ENCODE measurements at regions not wholly inside any gene's neighbourhood (a gene's known extent, or its start where the extent isn't known, plus 50 kb on each side); places are given as distances from the start of the nearest gene placed in this dataset.

DNA sequence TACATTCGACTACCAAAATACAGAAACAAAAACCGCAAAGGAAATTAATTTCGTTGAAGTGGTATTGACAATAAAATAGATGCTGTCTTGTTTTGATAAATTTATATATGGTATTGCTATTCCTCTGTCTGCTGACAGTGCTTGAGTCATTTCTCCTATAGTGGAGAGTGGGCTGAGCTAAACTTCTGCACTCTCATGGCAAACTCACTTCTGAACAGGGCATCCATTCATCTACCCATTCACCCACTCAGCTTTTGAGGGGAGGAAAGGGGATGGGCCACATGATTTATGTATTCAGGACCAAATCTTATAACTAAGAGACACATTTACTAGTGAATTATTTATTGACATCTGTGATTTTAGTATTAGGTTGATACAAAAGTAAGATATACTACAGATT is 137.6 kb upstream of the PLXNA4 start:
- DNase-seq (ENCODE audit: extremely low spot score) = no peak
- ChIA-PET CTCF (no interaction called here), POLR2A (no interaction called here)
- TF ChIP-seq ARNT (IDR thresholded peaks at IDR 0.05) (no peak), SUZ12 (IDR thresholded peaks at IDR 0.05) (no peak), FOXK2 (IDR thresholded peaks at IDR 0.05) (no peak), ZNF384 (IDR thresholded peaks at IDR 0.05) (no peak), LEF1 (IDR thresholded peaks at IDR 0.05; ENCODE audit: borderline replicate concordance) (no peak), FOXA1 (IDR thresholded peaks at IDR 0.05) (no peak), CTBP1 (IDR thresholded peaks at IDR 0.05; ENCODE audit: borderline replicate concordance) (no peak), BHLHE40 (IDR thresholded peaks at IDR 0.05; ENCODE audit: borderline replicate concordance) (no peak), FOXM1 (IDR thresholded peaks at IDR 0.05; ENCODE audit: borderline replicate concordance) (no peak), SP1 (IDR thresholded peaks at IDR 0.05) (no peak), HDGF (IDR thresholded peaks at IDR 0.05; ENCODE audit: borderline replicate concordance) (no peak), ELF4 (IDR thresholded peaks at IDR 0.05) (no peak), L3MBTL2 (conservative IDR thresholded peaks at IDR 0.05) (no peak), TARDBP (IDR thresholded peaks at IDR 0.05) (no peak), NFRKB (IDR thresholded peaks at IDR 0.05) (no peak)
- TF ChIP-seq, protein P1, sequence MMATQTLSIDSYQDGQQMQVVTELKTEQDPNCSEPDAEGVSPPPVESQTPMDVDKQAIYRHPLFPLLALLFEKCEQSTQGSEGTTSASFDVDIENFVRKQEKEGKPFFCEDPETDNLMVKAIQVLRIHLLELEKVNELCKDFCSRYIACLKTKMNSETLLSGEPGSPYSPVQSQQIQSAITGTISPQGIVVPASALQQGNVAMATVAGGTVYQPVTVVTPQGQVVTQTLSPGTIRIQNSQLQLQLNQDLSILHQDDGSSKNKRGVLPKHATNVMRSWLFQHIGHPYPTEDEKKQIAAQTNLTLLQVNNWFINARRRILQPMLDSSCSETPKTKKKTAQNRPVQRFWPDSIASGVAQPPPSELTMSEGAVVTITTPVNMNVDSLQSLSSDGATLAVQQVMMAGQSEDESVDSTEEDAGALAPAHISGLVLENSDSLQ (IDR thresholded peaks at IDR 0.05) = no peak

DNA sequence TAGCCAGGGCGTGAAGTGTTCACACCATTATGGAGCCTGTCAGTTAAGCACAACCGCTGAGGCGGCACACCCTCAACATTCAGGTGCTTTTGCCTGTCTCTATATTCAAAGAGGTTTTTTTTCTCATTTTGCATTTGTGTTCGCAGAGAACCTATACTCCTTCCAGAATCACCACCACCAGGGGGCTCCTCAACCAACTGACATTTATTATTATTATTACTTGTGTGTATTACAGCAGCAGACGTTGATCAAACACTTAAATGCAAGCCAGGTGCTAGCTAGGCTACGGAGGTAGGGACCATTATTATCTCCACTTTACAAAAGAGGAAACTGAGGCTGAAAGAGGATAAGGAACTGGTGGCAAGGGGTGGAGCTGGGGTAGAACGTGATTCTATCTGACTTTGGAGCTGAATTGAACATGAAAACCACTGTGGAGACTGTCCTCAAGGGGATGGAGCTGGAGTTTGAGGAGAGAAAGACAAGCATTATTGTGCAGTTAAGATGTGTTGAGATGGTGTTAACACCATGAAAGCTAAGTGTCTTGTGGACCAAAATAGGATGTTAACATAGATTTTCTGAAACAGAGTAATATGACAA is 133.8 kb upstream of the PLXNA4 start:
- POLR2A ChIA-PET = no interaction called here
- CTCF ChIA-PET = interaction anchor here (0.7 kb wide), 1 partner anchor 174 kb away, joined by 4 read pairs; no protein-coding TSS in a partner anchor
- TF ChIP-seq ZNF384 (IDR thresholded peaks at IDR 0.05) (no peak), NFRKB (IDR thresholded peaks at IDR 0.05) (no peak), SP1 (IDR thresholded peaks at IDR 0.05) (no peak), TARDBP (IDR thresholded peaks at IDR 0.05) (no peak), BHLHE40 (IDR thresholded peaks at IDR 0.05; ENCODE audit: borderline replicate concordance) (no peak), ARNT (IDR thresholded peaks at IDR 0.05) (no peak), FOXM1 (IDR thresholded peaks at IDR 0.05; ENCODE audit: borderline replicate concordance) (no peak), FOXA1 (IDR thresholded peaks at IDR 0.05) (no peak), CTBP1 (IDR thresholded peaks at IDR 0.05; ENCODE audit: borderline replicate concordance) (no peak), FOXK2 (IDR thresholded peaks at IDR 0.05) (no peak), SUZ12 (IDR thresholded peaks at IDR 0.05) (no peak), L3MBTL2 (conservative IDR thresholded peaks at IDR 0.05) (no peak), HDGF (IDR thresholded peaks at IDR 0.05; ENCODE audit: borderline replicate concordance) (no peak), ELF4 (IDR thresholded peaks at IDR 0.05) (no peak), LEF1 (IDR thresholded peaks at IDR 0.05; ENCODE audit: borderline replicate concordance) (no peak)
- TF ChIP-seq, protein P1 (IDR thresholded peaks at IDR 0.05) = no peak
- peak; percentile 27 for DNase-seq (ENCODE audit: extremely low spot score)

DNA sequence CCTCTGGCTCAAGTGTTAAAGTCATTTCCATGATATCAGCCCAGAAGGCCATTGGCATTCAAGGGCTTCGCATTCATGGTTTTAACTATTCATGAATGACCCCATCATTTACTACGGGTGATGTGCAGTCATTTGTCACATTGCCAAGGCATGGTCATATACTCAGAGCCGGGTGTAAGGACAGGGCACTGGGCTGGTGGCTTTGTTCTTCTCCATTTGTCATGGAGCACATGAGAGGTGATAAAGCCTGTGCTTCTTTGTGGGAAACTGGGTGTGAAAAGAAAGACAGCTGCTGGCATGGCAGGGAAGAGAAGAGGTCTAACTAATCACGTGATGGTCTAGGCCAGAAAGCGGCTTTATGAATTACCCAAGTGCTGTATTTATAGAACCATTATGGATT is 132.2 kb upstream of the PLXNA4 start:
- ChIA-PET CTCF (no interaction called here), POLR2A (no interaction called here)
- no peak for TF ChIP-seq ELF4 (IDR thresholded peaks at IDR 0.05)
- no peak for TF ChIP-seq FOXA1 (IDR thresholded peaks at IDR 0.05)
- TF ChIP-seq FOXM1 (IDR thresholded peaks at IDR 0.05; ENCODE audit: borderline replicate concordance) = no peak
- TF ChIP-seq SP1 (IDR thresholded peaks at IDR 0.05) = no peak
- no peak for TF ChIP-seq TARDBP (IDR thresholded peaks at IDR 0.05)
- no peak for TF ChIP-seq BHLHE40 (IDR thresholded peaks at IDR 0.05; ENCODE audit: borderline replicate concordance)
- TF ChIP-seq ZNF384 (IDR thresholded peaks at IDR 0.05) = no peak
- no peak for TF ChIP-seq HDGF (IDR thresholded peaks at IDR 0.05; ENCODE audit: borderline replicate concordance)
- TF ChIP-seq CTBP1 (IDR thresholded peaks at IDR 0.05; ENCODE audit: borderline replicate concordance) = no peak
- no peak for TF ChIP-seq L3MBTL2 (conservative IDR thresholded peaks at IDR 0.05)
- no peak for TF ChIP-seq NFRKB (IDR thresholded peaks at IDR 0.05)
- TF ChIP-seq, protein P1 (IDR thresholded peaks at IDR 0.05) = no peak
- no peak for TF ChIP-seq LEF1 (IDR thresholded peaks at IDR 0.05; ENCODE audit: borderline replicate concordance)
- no peak for TF ChIP-seq FOXK2 (IDR thresholded peaks at IDR 0.05)
- no peak for TF ChIP-seq ARNT (IDR thresholded peaks at IDR 0.05)
- no peak for TF ChIP-seq SUZ12 (IDR thresholded peaks at IDR 0.05)
- no peak for DNase-seq (ENCODE audit: extremely low spot score)

DNA sequence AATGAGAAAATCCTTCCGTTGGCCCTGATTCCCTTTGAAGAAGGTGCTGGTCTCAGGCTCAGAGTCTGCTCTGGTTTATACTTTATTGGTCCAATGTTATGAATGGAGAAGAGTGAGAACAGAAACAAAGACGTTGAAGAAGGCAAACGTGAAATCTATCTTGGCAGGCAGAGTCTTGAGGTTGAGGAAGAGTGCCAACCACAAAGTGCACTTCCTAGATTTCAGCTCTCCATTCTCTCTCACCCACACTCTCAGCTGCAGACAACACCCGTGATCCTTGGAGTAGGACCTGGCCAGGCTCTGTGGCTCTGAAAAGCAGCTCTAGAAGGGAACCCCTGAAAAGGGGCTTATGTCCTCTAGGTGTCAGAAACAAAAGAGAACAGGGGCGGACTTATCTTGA is 128.9 kb upstream of the PLXNA4 start:
- no peak for DNase-seq (ENCODE audit: extremely low spot score)
- TF ChIP-seq NFRKB (IDR thresholded peaks at IDR 0.05) = no peak
- no peak for TF ChIP-seq ZNF384 (IDR thresholded peaks at IDR 0.05)
- TF ChIP-seq, protein P1 (IDR thresholded peaks at IDR 0.05) = no peak
- no peak for TF ChIP-seq BHLHE40 (IDR thresholded peaks at IDR 0.05; ENCODE audit: borderline replicate concordance)
- TF ChIP-seq CTBP1 (IDR thresholded peaks at IDR 0.05; ENCODE audit: borderline replicate concordance) = no peak
- no peak for TF ChIP-seq FOXM1 (IDR thresholded peaks at IDR 0.05; ENCODE audit: borderline replicate concordance)
- no peak for TF ChIP-seq FOXA1 (IDR thresholded peaks at IDR 0.05)
- no peak for TF ChIP-seq HDGF (IDR thresholded peaks at IDR 0.05; ENCODE audit: borderline replicate concordance)
- TF ChIP-seq TARDBP (IDR thresholded peaks at IDR 0.05) = no peak
- no peak for TF ChIP-seq ARNT (IDR thresholded peaks at IDR 0.05)
- TF ChIP-seq ELF4 (IDR thresholded peaks at IDR 0.05) = no peak
- no peak for TF ChIP-seq SUZ12 (IDR thresholded peaks at IDR 0.05)
- TF ChIP-seq L3MBTL2 (conservative IDR thresholded peaks at IDR 0.05) = no peak
- TF ChIP-seq LEF1 (IDR thresholded peaks at IDR 0.05; ENCODE audit: borderline replicate concordance) = no peak
- no peak for TF ChIP-seq FOXK2 (IDR thresholded peaks at IDR 0.05)
- no peak for TF ChIP-seq SP1 (IDR thresholded peaks at IDR 0.05)
- CTCF ChIA-PET = no interaction called here
- POLR2A ChIA-PET = no interaction called here

DNA sequence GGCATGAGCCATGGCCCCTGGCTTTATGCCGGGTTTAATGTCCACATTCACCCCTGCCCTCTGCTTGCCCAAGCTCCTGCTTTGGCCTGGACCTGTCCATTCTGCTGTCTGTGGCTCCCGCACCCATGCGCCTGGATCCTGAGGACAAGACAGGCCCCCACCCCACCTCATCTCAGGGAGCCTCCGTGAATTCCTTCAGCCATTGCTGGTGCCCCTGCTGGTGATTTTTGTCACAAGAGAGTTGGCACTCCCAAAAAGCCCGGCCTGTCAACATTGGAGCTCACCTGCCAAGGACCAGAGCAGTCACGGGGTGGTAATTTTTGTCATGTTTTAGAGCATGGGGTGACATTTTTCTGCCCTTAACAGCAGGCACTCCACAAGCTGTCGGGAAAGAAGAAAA is 127.5 kb upstream of the PLXNA4 start:
- CTCF ChIA-PET = no interaction called here
- POLR2A ChIA-PET = no interaction called here
- TF ChIP-seq ARNT (IDR thresholded peaks at IDR 0.05) (no peak), ELF4 (IDR thresholded peaks at IDR 0.05) (no peak)
- TF ChIP-seq, protein P1 (IDR thresholded peaks at IDR 0.05) = no peak
- no peak for DNase-seq (ENCODE audit: extremely low spot score)

Data from HEK293T (cell line).